ENCODE measurements at regions not wholly inside any gene's neighbourhood (a gene's known extent, or its start where the extent isn't known, plus 50 kb on each side); places are given as distances from the start of the nearest gene placed in this dataset.

GRCh38 chr16:73750639-73751038 lies 546.0 kb upstream of the PSMD7 start:
- no peak for TF ChIP-seq CTCF (IDR thresholded peaks at IDR 0.05)
- TF ChIP-seq POLR2AphosphoS5 (IDR thresholded peaks at IDR 0.05) = no peak
- no peak for TF ChIP-seq POLR2A (IDR thresholded peaks at IDR 0.05; ENCODE audit: low read depth)
- TF ChIP-seq EP300 (IDR thresholded peaks at IDR 0.05) = no peak
